PC-9 (cell line): ENCODE measurements at regions not wholly inside any gene's neighbourhood (a gene's known extent, or its start where the extent isn't known, plus 50 kb on each side); places are given as distances from the start of the nearest gene placed in this dataset.

ENCODE experiments used
- BruUV-seq: library from RNA; stranded (reverse); fragments of 400-500 nt; replicated peaks from 2 replicates; lab custom pipeline; 2021; lab: Mats Ljungman, UMichigan
- CTCF ChIA-PET: fragments of 300-600 bp; sonication (Branson Sonifier 250); formaldehyde crosslinking; loops from one replicate; lab custom pipeline; 2022; ENCODE audit warnings: antibody characterized with exemption; lab: Charles Lee
- POLR2A ChIA-PET: fragments of 300-600 bp; sonication (Branson Sonifier 250); formaldehyde crosslinking; loops from one replicate; lab custom pipeline; 2022; ENCODE audit warnings: antibody characterized with exemption; ENCODE audit not compliant: unreplicated experiment; lab: Charles Lee
- DNase-seq, 2 experiments: peaks; one replicate each; pipeline versions ENCODE4 v3.0.0 to v3.0.0-alpha.2; 2015 to 2022; ENCODE audit warnings: mixed read lengths in 1 of 2
- H2AFZ ChIP-seq: fragments of 200-600 bp; sonication (generic); 2 replicates; pipeline ENCODE4 v1.8.1; 2017; ENCODE audit warnings: antibody characterized with exemption
- H3F3A ChIP-seq: fragments of 200-600 bp; sonication (generic); 2 replicates; pipeline ENCODE4 v1.8.1; 2017; ENCODE audit warnings: antibody characterized with exemption, mild to moderate bottlenecking, low read depth; ENCODE audit not compliant: insufficient read depth
- H3K27ac ChIP-seq: fragments of 200-600 bp; sonication (generic); 2 replicates; pipeline ENCODE4 v1.6.1; 2016; ENCODE audit warnings: mixed run types
- H3K27me3 ChIP-seq: fragments of 200-600 bp; sonication (generic); 2 replicates; pipeline ENCODE4 v1.6.1; 2016; ENCODE audit warnings: low read depth, mixed run types; ENCODE audit not compliant: insufficient read depth
- H3K36me3 ChIP-seq: fragments of 200-600 bp; sonication (generic); 2 replicates; pipeline ENCODE4 v1.6.1; 2016; ENCODE audit warnings: low read depth, mixed run types
- H3K4me1 ChIP-seq: fragments of 200-600 bp; sonication (generic); replicated peaks from 2 replicates; pipeline ENCODE4 v1.6.1; 2016; ENCODE audit warnings: mixed run types; ENCODE audit not compliant: insufficient read depth
- H3K4me2 ChIP-seq: fragments of 200-600 bp; sonication (generic); 2 replicates; pipeline ENCODE4 v1.6.1; 2017; ENCODE audit warnings: mixed run types
- H3K4me3 ChIP-seq: fragments of 200-600 bp; sonication (generic); 2 replicates; pipeline ENCODE4 v1.6.1; 2016; ENCODE audit warnings: mixed run types
- H3K79me2 ChIP-seq: fragments of 200-600 bp; sonication (generic); 2 replicates; pipeline ENCODE4 v1.6.1; 2017; ENCODE audit warnings: low read depth, mixed run types
- H3K9me2 ChIP-seq: fragments of 200-600 bp; sonication (generic); 2 replicates; pipeline ENCODE4 v1.8.1; 2017; ENCODE audit warnings: mild to moderate bottlenecking; ENCODE audit not compliant: insufficient read depth
- H3K9me3 ChIP-seq: fragments of 200-600 bp; sonication (generic); 2 replicates; pipeline ENCODE4 v1.8.1; 2016; ENCODE audit warnings: low read depth; ENCODE audit not compliant: insufficient read depth
- H4K20me1 ChIP-seq: fragments of 200-600 bp; sonication (generic); 2 replicates; pipeline ENCODE4 v1.8.1; 2017; ENCODE audit not compliant: insufficient read depth
- EZH2 ChIP-seq: fragments of 200-600 bp; sonication (generic); IDR thresholded peaks from 2 replicates; pipeline ENCODE4 v1.8.0; 2017; ENCODE audit warnings: antibody characterized with exemption, low read depth
- intact Hi-C: fragments of 100-400 bp; cut with micrococcal nuclease; formaldehyde crosslinking; loops from one replicate; pipeline ENCODE4 v1.10.0; 2022; ENCODE audit not compliant: unreplicated experiment
- TF ChIP-seq, protein P1 (sequence below): fragments of 200-600 bp; sonication (generic); conservative IDR thresholded peaks from 2 replicates; pipeline ENCODE4 v1.6.1; 2017; ENCODE audit warnings: mixed run types, antibody characterized with exemption, mild to moderate bottlenecking, moderate library complexity

GRCh38 chr14:80316441-80316840 is 105.1 kb upstream of the DIO2 start:
- intact Hi-C loops, result no loop called here
- ChIA-PET POLR2A (no interaction called here), CTCF (no interaction called here)
- no TSS peak for BruUV-seq
- no peak for TF ChIP-seq EZH2
- TF ChIP-seq, protein P1, sequence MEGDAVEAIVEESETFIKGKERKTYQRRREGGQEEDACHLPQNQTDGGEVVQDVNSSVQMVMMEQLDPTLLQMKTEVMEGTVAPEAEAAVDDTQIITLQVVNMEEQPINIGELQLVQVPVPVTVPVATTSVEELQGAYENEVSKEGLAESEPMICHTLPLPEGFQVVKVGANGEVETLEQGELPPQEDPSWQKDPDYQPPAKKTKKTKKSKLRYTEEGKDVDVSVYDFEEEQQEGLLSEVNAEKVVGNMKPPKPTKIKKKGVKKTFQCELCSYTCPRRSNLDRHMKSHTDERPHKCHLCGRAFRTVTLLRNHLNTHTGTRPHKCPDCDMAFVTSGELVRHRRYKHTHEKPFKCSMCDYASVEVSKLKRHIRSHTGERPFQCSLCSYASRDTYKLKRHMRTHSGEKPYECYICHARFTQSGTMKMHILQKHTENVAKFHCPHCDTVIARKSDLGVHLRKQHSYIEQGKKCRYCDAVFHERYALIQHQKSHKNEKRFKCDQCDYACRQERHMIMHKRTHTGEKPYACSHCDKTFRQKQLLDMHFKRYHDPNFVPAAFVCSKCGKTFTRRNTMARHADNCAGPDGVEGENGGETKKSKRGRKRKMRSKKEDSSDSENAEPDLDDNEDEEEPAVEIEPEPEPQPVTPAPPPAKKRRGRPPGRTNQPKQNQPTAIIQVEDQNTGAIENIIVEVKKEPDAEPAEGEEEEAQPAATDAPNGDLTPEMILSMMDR, result no peak
- no peaks in the 10 kb centered on the region for H3K79me2 ChIP-seq
- no peaks in the 10 kb centered on the region for H3K36me3 ChIP-seq
- H2AFZ ChIP-seq, result no peak overlapping the region
- H3K27ac ChIP-seq, result no peak overlapping the region
- H3K9me3 ChIP-seq, result no peaks in the 10 kb centered on the region; the same call in 1 of the 2 replicates
- no peaks in the 10 kb centered on the region for H3K9me2 ChIP-seq
- H4K20me1 ChIP-seq, result no peaks in the 10 kb centered on the region
- no peaks in the 10 kb centered on the region for H3F3A ChIP-seq
- no peak for DNase-seq
- H3K27me3 ChIP-seq, result no peaks in the 10 kb centered on the region
- no peak overlapping the region for H3K4me2 ChIP-seq
- no peak overlapping the region for H3K4me3 ChIP-seq
- H3K4me1 ChIP-seq, result no peaks in the 10 kb centered on the region

DNA sequence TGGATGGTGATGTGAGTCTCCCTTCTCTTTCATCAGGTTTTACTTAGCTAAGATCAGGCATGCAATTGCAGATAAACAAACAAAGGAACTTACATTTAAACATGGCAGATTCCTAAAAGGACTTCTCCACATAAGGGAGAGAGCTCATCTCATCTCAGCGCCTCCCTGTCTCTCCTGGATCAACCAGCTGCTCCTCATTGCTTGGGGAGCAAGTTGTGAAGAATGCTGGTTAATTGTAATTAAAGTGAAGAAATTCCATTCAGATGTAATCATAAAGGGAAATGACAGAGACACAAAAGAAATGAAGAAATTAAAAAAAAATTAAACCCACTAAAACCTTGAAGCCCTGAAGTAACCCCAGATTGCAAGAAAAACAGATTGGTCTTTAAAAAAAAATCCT is 104.4 kb upstream of the DIO2 start:
- Histone ChIP-seq H3K4me1 (no peaks in the 10 kb centered on the region), H3K27ac (no peak overlapping the region), H3F3A (no peaks in the 10 kb centered on the region), H3K4me2 (no peak overlapping the region), H2AFZ (no peak overlapping the region), H3K4me3 (no peak overlapping the region), H3K36me3 (no peaks in the 10 kb centered on the region), H3K27me3 (no peaks in the 10 kb centered on the region), H3K9me2 (no peaks in the 10 kb centered on the region), H3K79me2 (no peaks in the 10 kb centered on the region), H3K9me3 (no peaks in the 10 kb centered on the region; the same call in 1 of the 2 replicates), H4K20me1 (no peaks in the 10 kb centered on the region)
- TF ChIP-seq, protein P1, result no peak
- TF ChIP-seq EZH2, result no peak
- CTCF ChIA-PET, result interaction anchor here (0.6 kb wide), 1 partner anchor 27 kb away, joined by 4 read pairs; no protein-coding TSS in a partner anchor
- POLR2A ChIA-PET, result interaction anchor here (0.6 kb wide), 2 partner anchors 91 to 223 kb away, joined by 5 to 8 read pairs; no protein-coding TSS in a partner anchor
- intact Hi-C loops, result no loop called here
- no TSS peak for BruUV-seq
- no peak for DNase-seq

- DNase-seq, result no peak
- H3K27ac ChIP-seq, result no peak overlapping the region
- H3K9me2 ChIP-seq, result no peaks in the 10 kb centered on the region
- H4K20me1 ChIP-seq, result no peaks in the 10 kb centered on the region
- ChIA-PET CTCF (no interaction called here), POLR2A (no interaction called here)
- no peak overlapping the region for H3K4me3 ChIP-seq
- TF ChIP-seq EZH2, result no peak
- TF ChIP-seq, protein P1, result no peak
- H3K36me3 ChIP-seq, result no peaks in the 10 kb centered on the region
- intact Hi-C loops, result no loop called here
- no peaks in the 10 kb centered on the region for H3K4me1 ChIP-seq
- no peak overlapping the region for H2AFZ ChIP-seq
- no peak overlapping the region for H3K4me2 ChIP-seq
- H3F3A ChIP-seq, result no peaks in the 10 kb centered on the region
- no peaks in the 10 kb centered on the region; the same call in 1 of the 2 replicates for H3K9me3 ChIP-seq
- no peaks in the 10 kb centered on the region for H3K27me3 ChIP-seq
- no peaks in the 10 kb centered on the region for H3K79me2 ChIP-seq
- no TSS peak for BruUV-seq
Observed at GRCh38 chr14:80313806-80314205, 102.5 kb upstream of the DIO2 start.
